GM12878 (cell line): ENCODE measurements at regions not wholly inside any gene's neighbourhood (a gene's known extent, or its start where the extent isn't known, plus 50 kb on each side); places are given as distances from the start of the nearest gene placed in this dataset.

Source experiments
- ATAC-seq: fragments of 200-7000 bp; cut with Tn5 transposase; 3 replicates; pipeline ENCODE4 v1.9.1; 2020; ENCODE audit warnings: mild to moderate bottlenecking, moderate library complexity
- BruUV-seq: library from RNA; stranded (reverse); fragments of 400-500 nt; replicated peaks from 2 replicates; lab custom pipeline; 2021; lab: Mats Ljungman, UMichigan
- CTCF ChIA-PET: fragments of 300-600 bp; sonication (Branson Sonifier 250); formaldehyde crosslinking; extraction: SDS; loops from one replicate; lab custom pipeline; 2021; ENCODE audit warnings: inconsistent platforms; lab: Yijun Ruan, JAX
- POLR2A ChIA-PET: fragments of 350-600 bp; formaldehyde crosslinking; extraction: SDS; loops from one replicate; lab custom pipeline; 2021; ENCODE audit warnings: inconsistent platforms; lab: Charles Lee
- RAD21 ChIA-PET: fragments of 300-600 bp; sonication (Branson Sonifier 250); formaldehyde crosslinking; loops from one replicate; lab custom pipeline; 2023; ENCODE audit warnings: antibody characterized with exemption; ENCODE audit not compliant: unreplicated experiment; lab: Charles Lee
- SMC1A ChIA-PET: fragments of 300-600 bp; sonication (Branson Sonifier 250); formaldehyde crosslinking; loops from one replicate; lab custom pipeline; 2023; ENCODE audit not compliant: unreplicated experiment, uncharacterized antibody; lab: Charles Lee
- DNase-seq: peaks from one replicate; pipeline ENCODE4 v3.0.0-alpha.2; 2011; ENCODE audit warnings: low read depth, low spot score
- FAIRE-seq: peaks from 3 replicates; lab custom pipeline; 2011; peaks lifted over from hg19 to GRCh38; lab: Jason Lieb, UNC
- H2AFZ ChIP-seq: 2 replicates; pipeline ENCODE4 v1.6.0; 2011; ENCODE audit warnings: low read depth, low read length, control low read depth; ENCODE audit not compliant: control insufficient read depth
- H3K27ac ChIP-seq: 2 replicates; pipeline ENCODE4 v1.5.1; 2011; ENCODE audit warnings: control low read depth; ENCODE audit not compliant: control insufficient read depth, insufficient read depth
- H3K27me3 ChIP-seq, 2 experiments: replicated peaks in 1 of 2; 2 replicates each; pipeline versions ENCODE4 v1.6.0 to v1.6.1; 2011; ENCODE audit warnings: low read length in 1 of 2; ENCODE audit not compliant: control insufficient read depth in 2 of 2, insufficient read depth in 2 of 2
- H3K36me3 ChIP-seq, 2 experiments: 2 replicates each; pipeline ENCODE4 v1.5.1; 2011; ENCODE audit warnings: low read length in 1 of 2; ENCODE audit not compliant: control insufficient read depth in 2 of 2, insufficient read depth in 2 of 2
- H3K4me1 ChIP-seq: 2 replicates; pipeline ENCODE4 v1.6.1; 2011; ENCODE audit warnings: mild to moderate bottlenecking, low read length, moderate library complexity, mixed read lengths; ENCODE audit not compliant: control insufficient read depth, insufficient read depth
- H3K4me2 ChIP-seq: 2 replicates; pipeline ENCODE4 v1.6.0; 2011; ENCODE audit warnings: control low read depth; ENCODE audit not compliant: control insufficient read depth, insufficient read depth
- H3K4me3 ChIP-seq: fragments of 200-600 bp; sonication (generic); 2 replicates; pipeline ENCODE4 v1.5.1; 2016
- H3K79me2 ChIP-seq: 2 replicates; pipeline ENCODE4 v1.6.0; 2011; ENCODE audit warnings: low read length; ENCODE audit not compliant: control insufficient read depth, insufficient read depth
- H3K9ac ChIP-seq: 2 replicates; pipeline ENCODE4 v1.8.0; 2011; ENCODE audit warnings: low read length, control low read depth, mixed read lengths; ENCODE audit not compliant: control insufficient read depth, insufficient read depth
- H3K9me3 ChIP-seq: replicated peaks from 3 replicates; pipeline ENCODE4 v1.5.1; 2011; ENCODE audit warnings: mild to moderate bottlenecking, low read length; ENCODE audit not compliant: control insufficient read depth, insufficient read depth
- H4K20me1 ChIP-seq: 2 replicates; pipeline ENCODE4 v1.6.0; 2011; ENCODE audit not compliant: control insufficient read depth, insufficient read depth
- BHLHE40 ChIP-seq, 2 experiments: fragments of 450-650 bp in 1 of 2; IDR thresholded peaks; 2 replicates each; pipeline ENCODE4 v1.6.1; 2011 to 2017; ENCODE audit warnings: low read depth in 2 of 2, borderline replicate concordance in 1 of 2, improper control_type of control experiment in 1 of 2, low read length in 1 of 2, mild to moderate bottlenecking in 1 of 2
- CBFB ChIP-seq: IDR thresholded peaks from 2 replicates; pipeline ENCODE4 v1.6.1; 2016; ENCODE audit warnings: antibody characterized with exemption, low read depth
- CBX3 ChIP-seq: fragments of 200-600 bp; sonication (generic); IDR thresholded peaks from 2 replicates; pipeline ENCODE4 v1.6.1; 2016; ENCODE audit warnings: low read depth, borderline replicate concordance
- ELK1 ChIP-seq: IDR thresholded peaks from 2 replicates; pipeline ENCODE4 v1.6.1; 2012; ENCODE audit warnings: low read depth, low read length, improper control_type of control experiment
- HCFC1 ChIP-seq: fragments of 150-350 bp; IDR thresholded peaks from 2 replicates; pipeline ENCODE4 v1.6.1; 2014; ENCODE audit warnings: low read length
- KLF5 ChIP-seq: fragments of 450-650 bp; IDR thresholded peaks from 2 replicates; pipeline ENCODE4 v1.6.1; 2014; ENCODE audit warnings: mild to moderate bottlenecking; ENCODE audit not compliant: partially characterized antibody
- SREBF2 ChIP-seq: IDR thresholded peaks from 2 replicates; pipeline ENCODE4 v1.6.1; 2012; ENCODE audit warnings: mild to moderate bottlenecking, low read length
- ZNF622 ChIP-seq: fragments of 450-650 bp; IDR thresholded peaks from 2 replicates; pipeline ENCODE4 v1.6.1; 2017; ENCODE audit warnings: mild to moderate bottlenecking, inconsistent platforms
- WGBS: methylation state at CpG from one replicate; pipeline ENCODE4 v1.1.6; 2016; ENCODE audit warnings: low lambda C conversion rate; ENCODE audit not compliant: insufficient replicate concordance, insufficient coverage; ENCODE audit errors: missing lambda C conversion rate; 5-methylcytosine and 5-hydroxymethylcytosine counted together
- in situ Hi-C: fragments of 300-500 bp; cut with MboI; formaldehyde crosslinking; loops from 9 replicates; pipeline ENCODE4 v1.14.3; 2018; ENCODE audit warnings: mixed read lengths
- intact Hi-C: fragments of 100-400 bp; cut with micrococcal nuclease; formaldehyde crosslinking; loops from one replicate; pipeline ENCODE4 v1.14.2; 2022; ENCODE audit not compliant: unreplicated experiment

GRCh38 chr14:80300351-80300750, 89.0 kb upstream of the DIO2 start:
- intact Hi-C loops = no loop called here
- Histone ChIP-seq H4K20me1 (no peaks in the 10 kb centered on the region), H3K27me3 (no peaks in the 10 kb centered on the region), H3K9ac (no peak overlapping the region), H2AFZ (no peak overlapping the region), H3K36me3 (no peaks in the 10 kb centered on the region), H3K27ac (no peak overlapping the region), H3K4me3 (no peak overlapping the region), H3K79me2 (no peaks in the 10 kb centered on the region), H3K9me3 (no peaks in the 10 kb centered on the region), H3K4me2 (no peak overlapping the region), H3K4me1 (no peaks in the 10 kb centered on the region)
- ATAC-seq (no peak), DNase-seq (no peak), FAIRE-seq (no peak)
- 0% methylated on average over 2 of the region's 2 CpGs for WGBS
- ChIA-PET SMC1A (interaction anchor here (1.6 kb wide), 1 partner anchor 12 kb away, joined by 4 read pairs; no protein-coding TSS in a partner anchor), CTCF (interaction anchor here (0.8 kb wide), 1 partner anchor 12 kb away, joined by 3 read pairs; no protein-coding TSS in a partner anchor), RAD21 (no interaction called here), POLR2A (no interaction called here)
- BruUV-seq = no TSS peak
- TF ChIP-seq KLF5 (no peak), SREBF2 (no peak), CBX3 (no peak), HCFC1 (no peak)
- in situ Hi-C loops = no loop called here

GRCh38 chr14:80298491-80299017, 87.2 kb upstream of the DIO2 start:
- H3K4me3 ChIP-seq = no peak overlapping the region
- FAIRE-seq (no peak), DNase-seq (no peak), ATAC-seq (no peak)
- WGBS = 41% methylated on average over 8 of the region's 8 CpGs
- no peaks in the 10 kb centered on the region for H3K4me1 ChIP-seq
- H3K36me3 ChIP-seq = no peaks in the 10 kb centered on the region
- in situ Hi-C loops (no loop called here), intact Hi-C loops (no loop called here)
- ChIA-PET CTCF (no interaction called here), RAD21 (no interaction called here), POLR2A (no interaction called here), SMC1A (interaction anchor here (1.6 kb wide), 1 partner anchor 10 kb away, joined by 4 read pairs; no protein-coding TSS in a partner anchor)
- no peak overlapping the region for H3K4me2 ChIP-seq
- H2AFZ ChIP-seq = no peak overlapping the region
- TF ChIP-seq ZNF622 = no peak
- TF ChIP-seq BHLHE40 (IDR thresholded peaks at IDR 0.05; ENCODE audit: borderline replicate concordance in 1 of 2, low read depth in 2 of 2, low read length in 1 of 2) = no peak
- TF ChIP-seq CBX3 = no peak
- TF ChIP-seq CBFB = no peak
- TF ChIP-seq ELK1 = no peak
- no peaks in the 10 kb centered on the region for H3K79me2 ChIP-seq
- no peaks in the 10 kb centered on the region for H4K20me1 ChIP-seq
- H3K9ac ChIP-seq = no peak overlapping the region
- H3K27ac ChIP-seq = no peak overlapping the region
- BruUV-seq = no TSS peak
- no peaks in the 10 kb centered on the region for H3K9me3 ChIP-seq
- H3K27me3 ChIP-seq = no peaks in the 10 kb centered on the region
